Fibroblast of pulmonary artery (primary cell): ENCODE measurements at regions not wholly inside any gene's neighbourhood (a gene's known extent, or its start where the extent isn't known, plus 50 kb on each side); places are given as distances from the start of the nearest gene placed in this dataset.
A peak's percentile ranks its signal among the peaks of the same experiment; 100 is the strongest.

Source experiments
- DNase-seq: peaks from one replicate; pipeline ENCODE4 v3.0.0-alpha.2; 2010; ENCODE audit warnings: low read depth
- H3K4me3 ChIP-seq: replicated peaks from 2 replicates; pipeline ENCODE4 v1.5.1; 2011; ENCODE audit warnings: low read depth, mild to moderate bottlenecking, control low read depth, low read length, moderate library complexity
- CTCF ChIP-seq: IDR thresholded peaks from 2 replicates; pipeline ENCODE4 v1.5.1; 2011; ENCODE audit warnings: mild to moderate bottlenecking, control low read depth, low read length, inconsistent platforms; ENCODE audit errors: missing control alignments

- H3K4me3 ChIP-seq, result no peak overlapping the region
- DNase-seq, result peak; percentile 61
- no peak for TF ChIP-seq CTCF
These were observed 283.1 kb downstream of the NFKBIZ start for GRCh38 chr3:102132370-102132769.

GRCh38 chr3:102133376-102133775 is 284.1 kb downstream of the NFKBIZ start:
- no peak for TF ChIP-seq CTCF
- no peak for DNase-seq
- no peak overlapping the region for H3K4me3 ChIP-seq

- no peak for DNase-seq
These were observed 286.0 kb downstream of the NFKBIZ start for GRCh38 chr3:102135316-102135715.

GRCh38 chr3:102136183-102136582 is 286.9 kb downstream of the NFKBIZ start:
- DNase-seq, result no peak
- no peak for TF ChIP-seq CTCF
- H3K4me3 ChIP-seq, result no peak overlapping the region

More at GRCh38 chr3:102135316-102135715, 286.0 kb downstream of the NFKBIZ start:
- TF ChIP-seq CTCF, result no peak
- H3K4me3 ChIP-seq, result no peak overlapping the region

- TF ChIP-seq CTCF, result no peak
- DNase-seq, result no peak
- no peak overlapping the region for H3K4me3 ChIP-seq
These were observed 290.8 kb downstream of the NFKBIZ start for GRCh38 chr3:102140116-102140515.

- no peak for TF ChIP-seq CTCF
- no peak overlapping the region for H3K4me3 ChIP-seq
- peak; percentile 53 for DNase-seq
These were observed 292.0 kb downstream of the NFKBIZ start for GRCh38 chr3:102141096-102141927.

- peak; percentile 39 for DNase-seq
- no peak overlapping the region for H3K4me3 ChIP-seq
- no peak for TF ChIP-seq CTCF
These were observed 292.6 kb downstream of the NFKBIZ start for GRCh38 chr3:102141928-102142239.
